ENCODE measurements at regions not wholly inside any gene's neighbourhood (a gene's known extent, or its start where the extent isn't known, plus 50 kb on each side); places are given as distances from the start of the nearest gene placed in this dataset.
"Not testable (repeated sequence)": the region's sequence is repeated elsewhere in the genome, so short reads cannot be mapped to it uniquely, and the experiment has no call there.

DNA sequence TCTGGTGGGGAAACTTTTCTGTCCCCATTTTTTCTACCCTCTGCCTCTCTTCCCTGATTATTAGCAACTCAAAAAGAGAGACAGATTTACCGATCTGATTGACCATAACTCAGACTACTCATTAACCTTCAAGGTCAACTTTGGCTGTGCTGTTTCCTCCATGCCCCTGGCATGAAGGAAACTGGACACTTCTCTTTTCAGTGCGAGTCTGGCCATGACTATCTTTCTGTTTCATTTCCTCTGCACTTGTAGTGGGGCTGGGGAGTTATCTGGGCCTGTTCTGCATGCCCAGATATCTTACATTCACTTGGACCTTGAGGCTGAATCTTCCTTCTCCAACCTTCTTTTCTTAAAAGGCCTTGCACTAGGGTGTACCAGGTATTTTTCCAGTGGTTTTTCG is 76.9 kb upstream of the SLCO2A1 start:
- Mint-ChIP-seq H3K9me3 (peaks cover 10 to 28% of the 10 kb centered on the region in 2 donors), H3K36me3 (peaks cover 18 to 28% of the 10 kb centered on the region in 2 donors), H3K27ac (no peak overlapping the region)
- no peak for DNase-seq (ENCODE audit: low spot score in 2 of 2)
- no peak for ATAC-seq

GRCh38 chr3:134105876-134106556 is 76.3 kb upstream of the SLCO2A1 start:
- DNase-seq (ENCODE audit: low spot score in 2 of 2) (no peak), ATAC-seq (no peak)
- Mint-ChIP-seq H3K9me3 (peaks cover 15 to 28% of the 10 kb centered on the region in 2 donors), H3K27ac (no peak overlapping the region), H3K36me3 (peaks cover 18 to 34% of the 10 kb centered on the region in 2 donors)

- DNase-seq (ENCODE audit: low spot score in 2 of 2) (no peak), ATAC-seq (peak in 1 of 2 donors; percentile 76)
- H3K9me3 Mint-ChIP-seq = peaks cover 22 to 33% of the 10 kb centered on the region in 2 donors
- H3K27ac Mint-ChIP-seq = no peak overlapping the region
- peaks cover 24 to 37% of the 10 kb centered on the region in 2 donors for H3K36me3 Mint-ChIP-seq
Observed at GRCh38 chr3:134104031-134104430, 74.3 kb upstream of the SLCO2A1 start.

- ATAC-seq = no peak
- H3K27ac Mint-ChIP-seq = no peak overlapping the region
- DNase-seq (ENCODE audit: low spot score in 2 of 2) = no peak
- H3K36me3 Mint-ChIP-seq = peaks cover 24 to 41% of the 10 kb centered on the region in 2 donors
- peaks cover 27 to 36% of the 10 kb centered on the region in 2 donors for H3K9me3 Mint-ChIP-seq
Observed at GRCh38 chr3:134103470-134103869, 73.7 kb upstream of the SLCO2A1 start.

DNA sequence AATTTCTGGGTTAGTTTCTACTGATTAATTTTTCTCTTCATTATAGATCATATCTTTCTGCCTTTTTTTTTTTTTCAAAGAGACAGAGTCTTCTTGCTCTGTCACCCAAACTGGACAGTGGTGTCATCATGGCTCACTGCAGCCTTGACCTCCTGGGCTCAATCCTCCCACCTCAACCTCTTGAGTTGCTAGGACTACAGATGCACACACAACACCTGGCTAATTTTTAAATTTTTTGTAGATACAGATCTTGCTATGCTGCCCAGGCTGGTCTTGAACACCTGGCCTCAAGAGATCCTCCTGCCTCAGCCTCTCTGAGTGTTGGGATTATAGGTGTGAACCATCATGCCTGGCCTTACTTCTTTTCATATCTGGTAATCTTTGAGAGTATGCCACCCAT is 73.3 kb upstream of the SLCO2A1 start:
- ATAC-seq (no peak), DNase-seq (ENCODE audit: low spot score in 2 of 2) (no peak)
- H3K27ac Mint-ChIP-seq = no peak overlapping the region
- H3K9me3 Mint-ChIP-seq = peaks cover 28 to 35% of the 10 kb centered on the region in 2 donors
- H3K36me3 Mint-ChIP-seq = peaks cover 24 to 42% of the 10 kb centered on the region in 2 donors

- H3K27ac Mint-ChIP-seq; ATAC-seq; DNase-seq (ENCODE audit: low spot score in 2 of 2): not testable (repeated sequence)
- Mint-ChIP-seq H3K36me3 (peaks cover 6 to 14% of the 10 kb centered on the region in 2 donors), H3K9me3 (peaks cover 10 to 21% of the 10 kb centered on the region in 2 donors)
Observed at GRCh38 chr3:134096214-134096613, 66.5 kb upstream of the SLCO2A1 start.

DNA sequence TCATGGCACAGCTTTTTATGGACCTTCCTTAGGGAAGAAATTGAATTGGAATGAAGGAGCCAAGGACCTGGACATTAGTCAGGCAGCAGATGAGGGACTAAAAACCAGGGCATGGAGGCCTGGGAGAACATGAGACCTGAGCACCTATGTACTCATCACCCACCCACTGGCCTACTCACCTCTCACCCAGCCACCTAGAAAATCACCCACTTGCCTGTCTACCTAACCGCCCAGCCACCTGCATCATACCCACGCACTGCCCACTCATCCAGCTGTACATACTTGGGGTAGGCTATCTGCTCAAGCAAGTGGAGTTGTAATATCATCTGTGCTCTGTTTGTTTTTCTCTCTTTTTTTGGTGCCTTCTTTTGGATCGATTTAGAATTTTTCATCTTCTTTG is 65.3 kb upstream of the SLCO2A1 start:
- H3K27ac Mint-ChIP-seq = no peak overlapping the region

DNA sequence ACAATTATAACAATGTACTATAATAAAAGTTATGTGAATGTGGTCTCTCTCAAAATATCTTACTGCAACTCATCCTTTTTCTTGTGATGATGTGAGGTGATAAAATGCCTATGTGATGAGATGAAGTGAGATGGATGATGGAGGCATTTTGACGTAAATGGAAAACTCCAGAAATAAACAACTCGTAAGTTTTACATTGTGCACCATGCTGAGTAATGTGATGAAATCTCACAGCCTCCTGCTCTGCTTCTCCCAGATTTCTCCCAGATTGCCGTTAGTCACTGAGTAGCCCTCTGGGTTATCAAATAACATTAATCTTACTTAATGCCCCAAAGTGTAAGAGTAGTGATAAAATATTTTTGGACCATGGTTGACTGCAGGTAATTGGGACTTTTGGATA is 64.8 kb upstream of the SLCO2A1 start:
- ATAC-seq (no peak), DNase-seq (ENCODE audit: low spot score in 2 of 2) (no peak)
- Mint-ChIP-seq H3K9me3 (peaks cover 5 to 15% of the 10 kb centered on the region in 2 donors), H3K36me3 (peaks cover 0 to 5% of the 10 kb centered on the region in 2 donors), H3K27ac (no peak overlapping the region)

More for the DNA sequence above, 65.3 kb upstream of the SLCO2A1 start:
- peaks cover 5 to 19% of the 10 kb centered on the region in 2 donors for H3K9me3 Mint-ChIP-seq
- DNase-seq (ENCODE audit: low spot score in 2 of 2) (no peak), ATAC-seq (no peak)
- peaks cover 0 to 5% of the 10 kb centered on the region in 2 donors for H3K36me3 Mint-ChIP-seq

- Mint-ChIP-seq H3K27ac (no peak overlapping the region), H3K9me3 (peaks cover 5 to 12% of the 10 kb centered on the region in 2 donors), H3K36me3 (peaks cover 0 to 5% of the 10 kb centered on the region in 2 donors)
- DNase-seq (ENCODE audit: low spot score in 2 of 2) (no peak), ATAC-seq (no peak)
Observed at GRCh38 chr3:134093956-134094355, 64.2 kb upstream of the SLCO2A1 start.

- DNase-seq (ENCODE audit: low spot score in 2 of 2) (no peak), ATAC-seq (no peak)
- H3K36me3 Mint-ChIP-seq = no peaks in the 10 kb centered on the region
- no peak overlapping the region for H3K27ac Mint-ChIP-seq
- H3K9me3 Mint-ChIP-seq = peaks cover 0 to 10% of the 10 kb centered on the region in 2 donors
Observed at GRCh38 chr3:134092208-134092701, 62.5 kb upstream of the SLCO2A1 start.

DNA sequence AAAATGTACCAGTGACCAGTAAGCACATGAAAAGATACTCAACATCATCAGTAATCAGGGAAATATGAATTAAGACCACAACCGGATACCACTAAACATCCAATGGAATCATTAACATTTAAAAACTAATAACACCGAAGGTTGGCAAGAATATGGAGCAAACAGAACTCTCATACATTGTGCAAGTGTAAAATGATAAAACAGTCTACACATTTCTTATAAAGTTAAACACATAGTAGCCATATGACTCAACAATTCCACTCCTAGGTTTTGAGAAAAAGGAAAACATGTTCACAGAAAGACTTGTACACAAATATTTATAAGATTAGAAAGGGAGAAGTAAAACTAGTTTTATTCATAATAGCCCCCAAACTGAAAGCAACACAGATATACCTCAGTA is 60.3 kb upstream of the SLCO2A1 start:
- H3K27ac Mint-ChIP-seq = no peak overlapping the region
- ATAC-seq = no peak

DNA sequence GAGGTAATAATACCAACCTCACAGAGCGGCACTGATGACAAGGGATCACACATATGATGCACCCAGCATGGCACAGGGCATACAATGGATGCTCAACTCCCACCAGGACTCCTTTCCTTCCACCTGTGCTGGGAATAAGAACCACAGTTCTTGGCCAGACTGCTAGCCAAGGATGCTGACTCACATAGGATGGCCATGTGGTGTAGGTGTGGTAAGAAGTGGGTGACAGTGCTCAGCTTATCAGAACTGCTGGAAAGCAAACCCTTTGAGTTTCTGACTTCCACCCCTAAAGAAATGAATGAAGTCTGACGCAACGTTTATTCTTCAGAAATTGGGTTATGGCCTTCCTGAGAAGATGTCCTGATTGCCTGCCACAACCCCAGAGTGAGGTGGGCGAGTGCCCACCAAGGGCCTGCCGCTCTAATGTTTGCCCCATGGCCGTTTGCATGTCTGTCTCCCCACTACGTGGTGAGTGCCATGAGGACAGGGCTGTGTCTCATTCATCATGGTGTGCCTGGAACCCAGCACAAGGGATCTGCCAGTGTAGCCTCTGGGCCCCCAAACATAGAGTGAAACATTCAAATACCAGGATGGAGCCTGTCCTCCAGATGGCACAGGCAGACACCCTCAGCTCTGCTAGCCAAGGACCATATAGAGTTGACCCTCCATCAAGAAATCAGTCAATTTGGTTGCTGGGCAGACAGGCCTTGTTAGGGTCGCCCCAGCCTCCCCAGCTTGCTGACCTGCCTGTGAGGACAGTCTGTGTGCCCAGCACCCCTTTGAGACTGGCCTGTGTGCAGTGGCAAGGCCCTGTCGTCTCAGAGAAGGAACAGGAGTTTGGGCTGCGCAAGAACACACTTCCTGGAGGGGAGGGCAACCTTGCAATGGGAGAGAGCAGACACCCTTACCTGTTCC is 57.6 kb upstream of the SLCO2A1 start:
- ATAC-seq (no peak), DNase-seq (ENCODE audit: low spot score in 2 of 2) (no peak)
- H3K36me3 Mint-ChIP-seq = no peaks in the 10 kb centered on the region
- H3K9me3 Mint-ChIP-seq = peaks cover 0 to 3% of the 10 kb centered on the region in 2 donors
- no peak overlapping the region for H3K27ac Mint-ChIP-seq

More for the DNA sequence above, 60.3 kb upstream of the SLCO2A1 start:
- DNase-seq (ENCODE audit: low spot score in 2 of 2) = no peak
- H3K36me3 Mint-ChIP-seq = no peaks in the 10 kb centered on the region
- H3K9me3 Mint-ChIP-seq = peaks cover 0 to 6% of the 10 kb centered on the region in 2 donors

DNA sequence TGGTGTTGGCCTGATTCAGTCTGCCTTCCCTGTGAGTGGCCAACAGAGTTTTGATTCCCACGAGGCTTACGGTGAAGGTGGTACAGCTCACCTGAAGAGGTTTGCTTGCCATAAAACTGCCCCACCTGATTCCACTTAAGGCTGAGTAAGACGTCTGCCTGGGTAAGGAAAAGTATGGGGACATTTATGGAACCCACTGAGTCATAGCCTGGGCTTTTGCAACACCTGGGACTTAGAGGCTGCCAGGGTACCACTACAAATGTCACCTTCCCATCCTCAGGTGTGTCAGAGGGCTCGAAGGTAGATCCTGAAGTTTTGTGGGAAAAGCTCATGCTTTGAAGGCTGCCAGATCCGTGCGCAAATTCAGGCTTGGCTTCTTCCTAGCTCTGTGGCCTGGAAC is 56.9 kb upstream of the SLCO2A1 start:
- H3K27ac Mint-ChIP-seq = no peak overlapping the region
- ATAC-seq (no peak), DNase-seq (ENCODE audit: low spot score in 2 of 2) (no peak)
- H3K36me3 Mint-ChIP-seq = no peaks in the 10 kb centered on the region
- H3K9me3 Mint-ChIP-seq = peaks cover 0 to 3% of the 10 kb centered on the region in 2 donors

DNA sequence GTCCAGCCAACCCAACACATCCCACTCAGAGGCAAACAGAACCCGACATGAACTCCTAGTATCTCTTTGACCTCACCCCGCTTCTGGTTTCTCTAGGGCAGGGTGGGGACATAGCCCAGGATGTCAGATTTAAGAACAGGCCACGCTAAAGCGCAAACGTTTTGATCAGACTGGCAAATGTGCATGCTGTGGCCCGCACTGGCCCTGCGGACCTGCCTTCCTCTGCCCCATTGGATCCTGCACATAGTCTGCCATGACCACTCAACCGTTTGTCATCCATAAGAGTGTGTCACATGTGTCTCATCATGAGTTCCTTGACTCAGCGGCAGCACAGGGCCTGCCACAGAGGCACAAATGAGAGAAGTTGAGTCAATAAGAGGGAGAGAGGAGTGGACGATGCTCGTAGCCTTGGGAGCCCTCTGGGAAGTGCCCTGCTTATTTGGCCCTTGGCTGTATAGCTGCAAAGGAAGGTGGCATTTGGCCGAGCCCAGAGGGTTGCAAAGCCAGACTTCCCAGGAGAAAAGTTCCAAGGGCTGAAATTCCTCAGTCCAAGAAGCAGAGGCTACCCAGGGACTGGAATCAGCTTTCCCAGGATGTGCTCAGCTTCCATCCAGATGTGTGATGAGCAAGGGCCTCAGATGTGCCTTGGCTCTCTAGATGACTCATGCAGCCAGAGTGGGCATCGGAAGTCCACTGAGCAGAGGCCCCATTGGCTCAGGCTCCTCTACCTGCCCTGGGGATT is 55.5 kb upstream of the SLCO2A1 start:
- no peak for DNase-seq (ENCODE audit: low spot score in 2 of 2)
- Mint-ChIP-seq H3K27ac (no peak overlapping the region), H3K9me3 (peaks cover 0 to 3% of the 10 kb centered on the region in 2 donors), H3K36me3 (no peaks in the 10 kb centered on the region)
- no peak for ATAC-seq

DNA sequence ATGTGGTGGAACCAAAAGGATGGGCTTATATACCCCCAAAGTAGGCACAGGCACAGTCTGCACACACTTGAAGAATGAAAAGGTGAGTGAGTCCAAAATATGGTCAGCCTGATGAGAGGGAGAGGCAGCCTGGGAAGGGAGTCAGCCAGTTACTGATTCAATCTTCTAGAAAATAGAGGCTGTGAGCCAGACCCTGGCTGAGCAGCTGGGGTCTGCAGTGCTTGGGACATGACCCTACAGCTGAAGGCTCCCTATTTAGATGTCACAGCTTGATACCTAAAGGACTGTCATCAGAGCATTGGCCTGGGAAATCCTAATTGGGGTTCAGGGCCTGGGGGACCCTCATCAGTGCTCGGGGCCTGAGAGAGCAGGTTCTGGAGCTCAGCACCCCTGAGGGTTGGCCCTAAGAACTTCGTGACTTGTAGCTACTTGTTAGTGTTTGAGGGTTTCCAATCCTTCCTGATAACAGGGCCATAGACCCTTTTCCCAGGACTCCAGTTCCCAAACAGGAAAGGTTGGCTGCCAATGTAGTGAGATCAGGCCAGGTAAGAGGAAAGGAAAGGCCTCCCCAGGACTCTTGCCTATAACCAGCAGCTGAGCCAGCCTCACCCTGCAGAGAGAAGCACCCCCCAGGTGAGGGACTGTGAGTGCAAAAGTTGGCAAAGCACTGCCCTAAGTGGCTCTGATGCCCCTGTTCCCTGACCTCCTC is 54.7 kb upstream of the SLCO2A1 start:
- Mint-ChIP-seq H3K27ac (peak overlapping the region in 1 of 2 donors; percentile 75), H3K9me3 (peaks cover 0 to 3% of the 10 kb centered on the region in 2 donors), H3K36me3 (no peaks in the 10 kb centered on the region)
- no peak for ATAC-seq
- DNase-seq (ENCODE audit: low spot score in 2 of 2) = no peak

Data from activated naive CD4-positive, alpha-beta T cell treated with anti-CD3 and anti-CD28 coated beads, Interleukin-2, amount 50 U/mL, for 72 hours (primary cell).